DOHH2 (cell line): ENCODE measurements at regions not wholly inside any gene's neighbourhood (a gene's known extent, or its start where the extent isn't known, plus 50 kb on each side); places are given as distances from the start of the nearest gene placed in this dataset.
"Not testable (repeated sequence)": the region's sequence is repeated elsewhere in the genome, so short reads cannot be mapped to it uniquely, and the experiment has no call there.

Experiments used
- H3F3A ChIP-seq: fragments of 200-600 bp; sonication (generic), shearing (Covaris generic); 2 replicates; pipeline ENCODE4 v1.6.0; 2016; ENCODE audit warnings: antibody characterized with exemption, mild to moderate bottlenecking; ENCODE audit not compliant: control insufficient read depth, insufficient read depth
- H3K27ac ChIP-seq: fragments of 200-600 bp; sonication (generic); 2 replicates; pipeline ENCODE4 v1.5.1; 2014; ENCODE audit warnings: low read depth, mild to moderate bottlenecking, low read length, moderate library complexity
- H3K27me3 ChIP-seq: fragments of 200-600 bp; sonication (generic); 2 replicates; pipeline ENCODE4 v1.6.1; 2014; ENCODE audit warnings: mild to moderate bottlenecking, low read length, mixed read lengths; ENCODE audit not compliant: control insufficient read depth
- H3K36me3 ChIP-seq: fragments of 200-600 bp; sonication (generic); 2 replicates; pipeline ENCODE4 v1.6.1; 2014; ENCODE audit warnings: mild to moderate bottlenecking, low read length, moderate library complexity, mixed read lengths; ENCODE audit not compliant: control insufficient read depth
- H3K4me1 ChIP-seq: fragments of 200-600 bp; sonication (generic); 2 replicates; pipeline ENCODE4 v1.6.1; 2014; ENCODE audit warnings: mild to moderate bottlenecking, low read length, mixed read lengths; ENCODE audit not compliant: control insufficient read depth
- H3K4me2 ChIP-seq: fragments of 200-600 bp; sonication (generic); 2 replicates; pipeline ENCODE4 v1.6.0; 2014; ENCODE audit warnings: mild to moderate bottlenecking, low read length, moderate library complexity
- H3K4me3 ChIP-seq: fragments of 200-600 bp; sonication (generic); 2 replicates; pipeline ENCODE4 v1.5.1; 2014; ENCODE audit warnings: mild to moderate bottlenecking, low read length, mixed read lengths
- H3K79me2 ChIP-seq: fragments of 200-600 bp; sonication (generic); 2 replicates; pipeline ENCODE4 v1.6.1; 2014; ENCODE audit warnings: mild to moderate bottlenecking, low read length, mixed read lengths; ENCODE audit not compliant: control insufficient read depth
- H3K9me2 ChIP-seq: fragments of 200-600 bp; sonication (generic); replicated peaks from 2 replicates; pipeline ENCODE4 v1.6.1; 2014; ENCODE audit warnings: mild to moderate bottlenecking, low read length, mixed read lengths; ENCODE audit not compliant: control insufficient read depth
- H3K9me3 ChIP-seq: fragments of 200-600 bp; sonication (generic); 2 replicates; pipeline ENCODE4 v1.6.1; 2014; ENCODE audit warnings: antibody characterized with exemption, low read length, mixed read lengths; ENCODE audit not compliant: control insufficient read depth, insufficient read depth
- H4K20me1 ChIP-seq: fragments of 200-600 bp; sonication (generic); 2 replicates; pipeline ENCODE4 v1.6.0; 2014; ENCODE audit warnings: low read depth, mild to moderate bottlenecking, antibody characterized with exemption, low read length, moderate library complexity; ENCODE audit not compliant: control insufficient read depth, insufficient read depth
- CTCF ChIP-seq: fragments of 200-600 bp; sonication (generic); IDR thresholded peaks from one replicate; pipeline ENCODE4 v1.5.1; 2014; ENCODE audit warnings: antibody characterized with exemption, mild to moderate bottlenecking, low read depth, low read length; ENCODE audit not compliant: poor library complexity, severe bottlenecking
- EZH2phosphoT487 ChIP-seq: fragments of 200-600 bp; sonication (generic); IDR thresholded peaks from 2 replicates; pipeline ENCODE4 v1.6.1; 2017; ENCODE audit warnings: borderline replicate concordance, mild to moderate bottlenecking, antibody characterized with exemption, low read length, moderate library complexity, mixed read lengths

- H3K9me2 ChIP-seq = no peaks in the 10 kb centered on the region
- no peaks in the 10 kb centered on the region for H3K9me3 ChIP-seq
- H3K27me3 ChIP-seq = no peaks in the 10 kb centered on the region
- no peaks in the 10 kb centered on the region for H3K36me3 ChIP-seq
- no peak overlapping the region for H3K4me3 ChIP-seq
- H3K27ac ChIP-seq = no peak overlapping the region
- no peaks in the 10 kb centered on the region for H3F3A ChIP-seq
- H3K4me1 ChIP-seq = no peaks in the 10 kb centered on the region
- TF ChIP-seq CTCF = no peak
- no peak overlapping the region for H3K4me2 ChIP-seq
- no peaks in the 10 kb centered on the region for H4K20me1 ChIP-seq
- H3K79me2 ChIP-seq = no peaks in the 10 kb centered on the region
Measured at GRCh38 chr10:85137253-85137652, 808.9 kb downstream of the CCSER2 start.

GRCh38 chr10:85138046-85138445 is 809.7 kb downstream of the CCSER2 start:
- no peak overlapping the region for H3K4me2 ChIP-seq
- no peaks in the 10 kb centered on the region for H3K36me3 ChIP-seq
- no peak overlapping the region for H3K4me3 ChIP-seq
- H3K9me2 ChIP-seq = no peaks in the 10 kb centered on the region
- H4K20me1 ChIP-seq = no peaks in the 10 kb centered on the region
- no peaks in the 10 kb centered on the region for H3K79me2 ChIP-seq
- H3K27ac ChIP-seq = no peak overlapping the region
- H3F3A ChIP-seq = no peaks in the 10 kb centered on the region
- H3K27me3 ChIP-seq = no peaks in the 10 kb centered on the region
- no peaks in the 10 kb centered on the region for H3K4me1 ChIP-seq
- TF ChIP-seq CTCF = no peak
- TF ChIP-seq EZH2phosphoT487 = no peak
- H3K9me3 ChIP-seq = no peaks in the 10 kb centered on the region

- Histone ChIP-seq H3K9me3 (no peaks in the 10 kb centered on the region), H3K4me3 (no peak overlapping the region), H4K20me1 (no peaks in the 10 kb centered on the region), H3K9me2 (no peaks in the 10 kb centered on the region), H3K4me2 (no peak overlapping the region), H3K79me2 (no peaks in the 10 kb centered on the region), H3K27ac (no peak overlapping the region), H3F3A (no peaks in the 10 kb centered on the region), H3K27me3 (no peaks in the 10 kb centered on the region), H3K4me1 (no peaks in the 10 kb centered on the region), H3K36me3 (no peaks in the 10 kb centered on the region)
- TF ChIP-seq EZH2phosphoT487 (no peak), CTCF (no peak)
Measured at GRCh38 chr10:85139124-85139523, 810.7 kb downstream of the CCSER2 start.

- H3K4me3 ChIP-seq, H3K27me3 ChIP-seq, H3K4me2 ChIP-seq, H3K27ac ChIP-seq, H3F3A ChIP-seq, H3K79me2 ChIP-seq, H3K9me3 ChIP-seq, H3K36me3 ChIP-seq, H3K9me2 ChIP-seq, H4K20me1 ChIP-seq, H3K4me1 ChIP-seq: not testable (repeated sequence)
Measured at GRCh38 chr10:85141520-85141919, 813.1 kb downstream of the CCSER2 start.
